ENCODE measurements at regions not wholly inside any gene's neighbourhood (a gene's known extent, or its start where the extent isn't known, plus 50 kb on each side); places are given as distances from the start of the nearest gene placed in this dataset.

GRCh38 chr12:92458996-92459395 is 243.8 kb upstream of the PLEKHG7 start:
- no peak for DNase-seq

- no peak for DNase-seq
These were observed 245.2 kb upstream of the PLEKHG7 start for GRCh38 chr12:92457458-92458180.

GRCh38 chr12:92452763-92453162 is 250.0 kb upstream of the PLEKHG7 start:
- DNase-seq: no peak

- no peak for DNase-seq
These were observed 256.7 kb upstream of the PLEKHG7 start for GRCh38 chr12:92446083-92446460.

GRCh38 chr12:92445253-92446082 is 257.3 kb upstream of the PLEKHG7 start:
- DNase-seq: peak; percentile 78

GRCh38 chr12:92444763-92445162 is 258.0 kb upstream of the PLEKHG7 start:
- DNase-seq: peak; percentile 78

GRCh38 chr12:92442782-92443181 is 260.0 kb upstream of the PLEKHG7 start:
- DNase-seq: no peak

- DNase-seq: no peak
These were observed 262.7 kb upstream of the PLEKHG7 start for GRCh38 chr12:92440072-92440471.

- no peak for DNase-seq
These were observed 263.4 kb upstream of the PLEKHG7 start for GRCh38 chr12:92439420-92439805.

GRCh38 chr12:92438641-92439419 is 264.0 kb upstream of the PLEKHG7 start:
- DNase-seq: no peak

GRCh38 chr12:92437452-92437851 is 265.3 kb upstream of the PLEKHG7 start:
- DNase-seq: no peak

- no peak for DNase-seq
These were observed 265.9 kb upstream of the PLEKHG7 start for GRCh38 chr12:92436856-92437255.

GRCh38 chr12:92434607-92435025 is 268.2 kb upstream of the PLEKHG7 start:
- DNase-seq: peak; percentile 21

- DNase-seq: no peak
These were observed 269.9 kb upstream of the PLEKHG7 start for GRCh38 chr12:92432724-92433441.

- DNase-seq: peak; percentile 51
These were observed 271.6 kb upstream of the PLEKHG7 start for GRCh38 chr12:92431146-92431545.

GRCh38 chr12:92426332-92426731 is 276.5 kb upstream of the PLEKHG7 start:
- DNase-seq: no peak

GRCh38 chr12:92425165-92425564 is 277.6 kb upstream of the PLEKHG7 start:
- DNase-seq: no peak

GRCh38 chr12:92424338-92424737 is 278.5 kb upstream of the PLEKHG7 start:
- DNase-seq: no peak

- no peak for DNase-seq
These were observed 276.1 kb upstream of the BTG1 start for GRCh38 chr12:92421701-92422100.

- no peak for DNase-seq
These were observed 275.4 kb upstream of the BTG1 start for GRCh38 chr12:92421042-92421441.

- no peak for DNase-seq
These were observed 273.6 kb upstream of the BTG1 start for GRCh38 chr12:92419201-92419600.

GRCh38 chr12:92418381-92418780 is 272.7 kb upstream of the BTG1 start:
- DNase-seq: no peak

GRCh38 chr12:92417373-92417772 is 271.7 kb upstream of the BTG1 start:
- DNase-seq: no peak
